Lung (tissue), 11 donors: ENCODE measurements at regions not wholly inside any gene's neighbourhood (a gene's known extent, or its start where the extent isn't known, plus 50 kb on each side); places are given as distances from the start of the nearest gene placed in this dataset.

Experiments used
- ATAC-seq: fragments of 200-7000 bp; cut with Tn5 transposase; one replicate; pipeline ENCODE4 v1.9.1; 2020; ENCODE audit warnings: moderate number of reproducible peaks; ENCODE audit not compliant: insufficient read depth, low FRiP score
- DNase-seq, 3 donors: peaks; one replicate each; pipeline ENCODE4 v3.0.0-alpha.2; 2013 to 2017
- H3K27ac ChIP-seq, 2 donors: one replicate each; pipeline ENCODE4 v1.5.1; 2013; ENCODE audit warnings: mild to moderate bottlenecking in 2 of 2, moderate library complexity in 2 of 2, control low read depth in 1 of 2, inconsistent platforms in 1 of 2, low read depth in 1 of 2, low read length in 1 of 2
- H3K27me3 ChIP-seq, 3 donors: one replicate each; pipeline ENCODE4 v1.5.1; 2013; ENCODE audit warnings: low read length in 2 of 3; ENCODE audit not compliant: control insufficient read depth in 3 of 3, insufficient read depth in 3 of 3
- H3K36me3 ChIP-seq, 4 donors: one replicate each; pipeline ENCODE4 v1.5.1; 2013; ENCODE audit warnings: low read length in 4 of 4, mild to moderate bottlenecking in 1 of 4, moderate library complexity in 1 of 4; ENCODE audit not compliant: control insufficient read depth in 4 of 4, insufficient read depth in 4 of 4
- H3K4me1 ChIP-seq, 5 donors: one replicate each; pipeline ENCODE4 v1.5.1; 2013; ENCODE audit warnings: low read length in 5 of 5, mild to moderate bottlenecking in 2 of 5, moderate library complexity in 1 of 5; ENCODE audit not compliant: control insufficient read depth in 5 of 5, insufficient read depth in 5 of 5
- H3K4me3 ChIP-seq: one replicate; pipeline ENCODE4 v1.5.1; 2013; ENCODE audit warnings: mild to moderate bottlenecking, control low read depth, moderate library complexity
- H3K9ac ChIP-seq, 2 donors: one replicate each; pipeline ENCODE4 v1.5.1; 2013; ENCODE audit warnings: low read length in 2 of 2, control low read depth in 1 of 2; ENCODE audit not compliant: insufficient read depth in 1 of 2
- H3K9me3 ChIP-seq, 4 donors: one replicate each; pipeline ENCODE4 v1.5.1; 2013; ENCODE audit warnings: low read length in 3 of 4, mild to moderate bottlenecking in 1 of 4, moderate library complexity in 1 of 4; ENCODE audit not compliant: control insufficient read depth in 4 of 4, insufficient read depth in 3 of 4
- CTCF ChIP-seq: IDR thresholded peaks from 2 replicates; pipeline ENCODE4 v1.5.1; 2012; ENCODE audit warnings: mild to moderate bottlenecking; ENCODE audit errors: control extremely low read depth, extremely low read depth
- WGBS, 2 donors: extraction: QIAGEN DNeasy Blood & Tissue Kit; methylation state at CpG; one replicate each; pipeline ENCODE4 v1.1.7; 2013; 5-methylcytosine and 5-hydroxymethylcytosine counted together
- donor health status: control.
- donor health status: control.
- donor health status: Bipolar disorder and iron deficiency.
- donor health status: healthy.
- donor health status: DM: yes; HTN: yes; CAD: no.

GRCh38 chr1:22222723-22223122 lies 79.8 kb upstream of the WNT4 start:
- H3K4me3 ChIP-seq = no peak overlapping the region
- H3K9ac ChIP-seq = no peak overlapping the region
- peaks cover 0 to 7% (median 0%) of the 10 kb centered on the region in 3 donors for H3K27me3 ChIP-seq
- peaks cover 0 to 14% (median 0%) of the 10 kb centered on the region in 5 donors for H3K4me1 ChIP-seq
- no peak for DNase-seq
- no peak overlapping the region for H3K27ac ChIP-seq
- H3K36me3 ChIP-seq = no peaks in the 10 kb centered on the region
- H3K9me3 ChIP-seq = peaks cover 0 to 6% (median 0%) of the 10 kb centered on the region in 4 donors
- TF ChIP-seq CTCF = no peak
- 81 to 85% methylated on average over 9 of the region's 9 CpGs for WGBS, 2 donors
- ATAC-seq = no peak

GRCh38 chr1:22223176-22223575 lies 80.3 kb upstream of the WNT4 start:
- Histone ChIP-seq H3K9me3 (peaks cover 0 to 6% (median 0%) of the 10 kb centered on the region in 4 donors), H3K27ac (no peak overlapping the region), H3K9ac (no peak overlapping the region), H3K4me1 (peaks cover 0 to 14% (median 0%) of the 10 kb centered on the region in 5 donors), H3K4me3 (no peak overlapping the region), H3K36me3 (no peaks in the 10 kb centered on the region), H3K27me3 (peaks cover 0 to 7% (median 0%) of the 10 kb centered on the region in 3 donors)
- ATAC-seq (no peak), DNase-seq (no peak)
- 85 to 87% methylated on average over 6 of the region's 6 CpGs for WGBS, 2 donors
- TF ChIP-seq CTCF = no peak

- H3K27ac ChIP-seq = no peak overlapping the region
- H3K27me3 ChIP-seq = peaks cover 0 to 7% (median 0%) of the 10 kb centered on the region in 3 donors
- WGBS, 2 donors = 71 to 73% methylated on average over 5 of the region's 5 CpGs
- H3K4me3 ChIP-seq = no peak overlapping the region
- H3K9me3 ChIP-seq = peaks cover 0 to 6% (median 0%) of the 10 kb centered on the region in 4 donors
- TF ChIP-seq CTCF = no peak
- no peaks in the 10 kb centered on the region for H3K36me3 ChIP-seq
- no peak overlapping the region for H3K9ac ChIP-seq
- no peak for DNase-seq
- ATAC-seq = no peak
- H3K4me1 ChIP-seq = peaks cover 0 to 14% (median under 1%) of the 10 kb centered on the region in 5 donors
These were observed 81.2 kb upstream of the WNT4 start for GRCh38 chr1:22224091-22224490.

GRCh38 chr1:22224631-22225030 lies 81.7 kb upstream of the WNT4 start:
- Histone ChIP-seq H3K9me3 (peaks cover 0 to 6% (median 0%) of the 10 kb centered on the region in 4 donors), H3K27me3 (peaks cover 0 to 5% (median 0%) of the 10 kb centered on the region in 3 donors), H3K4me3 (no peak overlapping the region), H3K9ac (no peak overlapping the region), H3K4me1 (peaks cover 0 to 14% (median 3%) of the 10 kb centered on the region in 5 donors), H3K27ac (no peak overlapping the region), H3K36me3 (no peaks in the 10 kb centered on the region)
- no peak for ATAC-seq
- 90 to 92% methylated on average over 1 of the region's 1 CpG for WGBS, 2 donors
- no peak for DNase-seq
- TF ChIP-seq CTCF = no peak
